GM06990 (cell line): ENCODE measurements at regions not wholly inside any gene's neighbourhood (a gene's known extent, or its start where the extent isn't known, plus 50 kb on each side); places are given as distances from the start of the nearest gene placed in this dataset.

Experiments used
- DNase-seq: peaks from one replicate; pipeline ENCODE4 v3.0.0-alpha.2; 2011; ENCODE audit not compliant: insufficient read length; ENCODE audit errors: extremely low read depth
- H3K27me3 ChIP-seq: replicated peaks from 2 replicates; pipeline ENCODE4 v1.6.0; 2011; ENCODE audit warnings: low read length; ENCODE audit not compliant: control insufficient read depth, insufficient read depth
- H3K36me3 ChIP-seq: 2 replicates; pipeline ENCODE4 v1.5.1; 2011; ENCODE audit warnings: low read length; ENCODE audit not compliant: control insufficient read depth, insufficient read depth
- H3K4me3 ChIP-seq: replicated peaks from 2 replicates; pipeline ENCODE4 v1.5.1; 2011; ENCODE audit warnings: low read depth, mild to moderate bottlenecking, control low read depth, low read length
- TF ChIP-seq, protein P1 (sequence below): IDR thresholded peaks from 2 replicates; pipeline ENCODE4 v1.5.1; 2011; ENCODE audit warnings: low read length, control low read depth, mild to moderate bottlenecking, inconsistent platforms; ENCODE audit not compliant: insufficient read depth, poor library complexity, severe bottlenecking

GRCh38 chr12:115468087-115468510 lies 784.1 kb upstream of the TBX3 start:
- H3K27me3 ChIP-seq = no peaks in the 10 kb centered on the region
- no peak overlapping the region for H3K4me3 ChIP-seq
- TF ChIP-seq, protein P1, sequence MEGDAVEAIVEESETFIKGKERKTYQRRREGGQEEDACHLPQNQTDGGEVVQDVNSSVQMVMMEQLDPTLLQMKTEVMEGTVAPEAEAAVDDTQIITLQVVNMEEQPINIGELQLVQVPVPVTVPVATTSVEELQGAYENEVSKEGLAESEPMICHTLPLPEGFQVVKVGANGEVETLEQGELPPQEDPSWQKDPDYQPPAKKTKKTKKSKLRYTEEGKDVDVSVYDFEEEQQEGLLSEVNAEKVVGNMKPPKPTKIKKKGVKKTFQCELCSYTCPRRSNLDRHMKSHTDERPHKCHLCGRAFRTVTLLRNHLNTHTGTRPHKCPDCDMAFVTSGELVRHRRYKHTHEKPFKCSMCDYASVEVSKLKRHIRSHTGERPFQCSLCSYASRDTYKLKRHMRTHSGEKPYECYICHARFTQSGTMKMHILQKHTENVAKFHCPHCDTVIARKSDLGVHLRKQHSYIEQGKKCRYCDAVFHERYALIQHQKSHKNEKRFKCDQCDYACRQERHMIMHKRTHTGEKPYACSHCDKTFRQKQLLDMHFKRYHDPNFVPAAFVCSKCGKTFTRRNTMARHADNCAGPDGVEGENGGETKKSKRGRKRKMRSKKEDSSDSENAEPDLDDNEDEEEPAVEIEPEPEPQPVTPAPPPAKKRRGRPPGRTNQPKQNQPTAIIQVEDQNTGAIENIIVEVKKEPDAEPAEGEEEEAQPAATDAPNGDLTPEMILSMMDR = peak; percentile 27
- DNase-seq = no peak
- H3K36me3 ChIP-seq = no peaks in the 10 kb centered on the region

DNA sequence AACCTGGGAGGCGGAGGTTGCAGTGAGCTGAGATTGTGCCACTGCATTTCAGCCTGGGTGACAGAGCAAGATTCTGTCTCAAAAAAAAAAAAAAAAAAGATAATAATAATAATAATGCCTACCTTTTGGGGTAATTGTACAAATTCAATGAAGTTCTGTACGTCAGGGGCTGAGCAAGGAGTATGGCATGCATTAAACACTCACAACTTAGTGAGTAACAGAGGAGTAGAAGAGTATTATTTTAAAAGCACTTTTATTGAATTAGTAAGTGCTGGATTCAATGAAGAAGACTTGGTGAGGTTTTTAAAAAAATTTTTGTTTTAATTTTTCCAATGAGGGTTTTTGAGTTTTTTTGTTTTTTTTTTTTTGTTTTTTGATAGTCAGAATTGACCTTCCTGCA lies 783.6 kb upstream of the TBX3 start:
- TF ChIP-seq, protein P1 = no peak

GRCh38 chr12:115466076-115466475 lies 782.1 kb upstream of the TBX3 start:
- H3K4me3 ChIP-seq = no peak overlapping the region
- no peak for DNase-seq
- no peaks in the 10 kb centered on the region for H3K36me3 ChIP-seq
- no peaks in the 10 kb centered on the region for H3K27me3 ChIP-seq
- TF ChIP-seq, protein P1 = no peak

More for the DNA sequence above, 783.6 kb upstream of the TBX3 start:
- Histone ChIP-seq H3K36me3 (no peaks in the 10 kb centered on the region), H3K4me3 (no peak overlapping the region), H3K27me3 (no peaks in the 10 kb centered on the region)
- DNase-seq = no peak

DNA sequence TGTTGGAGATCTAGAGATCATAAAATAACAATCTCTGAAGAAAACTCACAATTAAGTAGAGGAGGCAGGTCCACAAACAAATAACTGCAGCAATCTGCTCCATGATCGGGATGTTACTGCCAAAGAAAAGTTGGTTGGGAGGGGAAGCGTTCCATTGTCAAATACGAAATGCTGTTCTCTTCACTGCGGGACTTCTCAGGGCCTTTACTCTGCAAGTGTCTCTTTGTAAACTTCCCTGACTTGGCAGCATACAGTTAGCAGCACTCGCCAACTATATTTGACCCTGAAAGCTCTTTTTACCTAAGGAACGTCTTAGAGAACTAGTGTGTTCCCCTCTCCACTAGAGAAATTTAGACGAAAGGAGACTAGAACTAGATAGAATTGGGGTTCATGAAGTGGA lies 780.7 kb upstream of the TBX3 start:
- TF ChIP-seq, protein P1 = no peak

GRCh38 chr12:115464111-115464581 lies 780.2 kb upstream of the TBX3 start:
- TF ChIP-seq, protein P1 = no peak
- H3K4me3 ChIP-seq = no peak overlapping the region
- no peaks in the 10 kb centered on the region for H3K27me3 ChIP-seq
- no peak for DNase-seq
- H3K36me3 ChIP-seq = no peaks in the 10 kb centered on the region

More for the DNA sequence above, 780.7 kb upstream of the TBX3 start:
- no peaks in the 10 kb centered on the region for H3K27me3 ChIP-seq
- no peak for DNase-seq
- H3K4me3 ChIP-seq = no peak overlapping the region
- H3K36me3 ChIP-seq = no peaks in the 10 kb centered on the region

DNA sequence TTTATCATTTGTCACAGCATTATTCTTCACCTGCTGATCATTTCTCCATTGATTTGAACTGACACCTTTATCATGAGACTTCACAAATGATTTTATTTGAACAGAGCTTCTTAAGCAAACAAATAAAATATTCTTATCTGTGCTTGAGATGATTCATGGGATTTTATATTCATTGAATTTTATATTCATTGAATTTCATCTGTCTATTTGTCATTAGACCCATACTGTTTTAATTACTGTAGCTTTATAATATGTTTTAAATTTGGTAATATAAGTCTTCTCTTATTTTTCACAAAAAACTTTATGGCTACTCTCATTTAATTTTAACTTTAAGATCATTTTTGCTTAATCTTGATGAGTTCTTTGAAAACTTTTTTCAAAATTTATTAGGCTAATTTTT lies 777.4 kb upstream of the TBX3 start:
- TF ChIP-seq, protein P1 = no peak
- DNase-seq = no peak
- Histone ChIP-seq H3K36me3 (no peaks in the 10 kb centered on the region), H3K27me3 (no peaks in the 10 kb centered on the region), H3K4me3 (no peak overlapping the region)
